ENCODE measurements at regions not wholly inside any gene's neighbourhood (a gene's known extent, or its start where the extent isn't known, plus 50 kb on each side); places are given as distances from the start of the nearest gene placed in this dataset.

DNA sequence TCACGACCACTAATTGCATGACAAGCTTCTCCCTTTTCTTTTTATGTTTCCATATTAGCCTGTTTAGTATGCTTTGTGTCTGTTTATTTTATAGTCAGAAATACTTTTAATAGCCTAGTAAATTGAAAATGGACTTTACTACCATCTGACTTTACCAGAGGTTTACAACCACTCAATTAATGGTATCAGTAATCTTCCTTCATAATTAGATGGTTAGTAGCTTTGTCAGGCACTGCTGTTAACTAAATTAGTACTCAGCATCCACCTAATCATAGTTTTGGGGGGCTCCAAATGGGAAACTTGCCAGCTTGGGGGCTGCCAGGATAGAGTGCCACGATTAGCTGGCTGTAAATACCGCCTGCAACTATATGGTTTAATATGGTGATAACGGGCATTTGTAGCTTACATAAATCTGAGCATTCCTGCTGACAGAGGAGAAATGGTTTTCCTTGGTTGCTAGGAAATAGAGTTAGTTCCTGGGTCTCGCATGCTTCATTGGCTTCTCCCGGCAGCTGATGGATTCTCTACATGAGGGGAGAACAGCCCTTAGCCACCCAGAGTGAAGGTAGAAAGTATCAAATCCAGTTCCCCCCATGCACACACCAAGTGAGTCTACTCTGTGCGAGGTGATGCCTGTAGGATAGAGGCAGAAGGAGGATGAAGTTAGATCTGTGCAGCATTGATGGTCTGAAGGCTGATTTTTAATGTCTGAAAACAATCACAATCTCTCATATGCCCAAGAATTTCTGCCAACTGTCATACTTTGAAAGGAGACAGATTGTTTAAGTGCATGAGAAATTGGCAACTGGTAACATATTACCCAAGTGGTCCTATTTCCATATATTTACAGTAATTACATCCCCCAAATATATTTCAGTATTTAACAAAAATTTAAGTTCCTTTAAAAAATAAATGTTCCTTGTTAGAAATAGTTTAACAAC, 326.6 kb upstream of the PROK2 start:
- no peaks in the 10 kb centered on the region for H3K4me1 Mint-ChIP-seq (ENCODE audit: low read depth in 2 of 2)
- no peak for ATAC-seq
- no peak for DNase-seq (ENCODE audit: low spot score)
- no peak overlapping the region for H3K27ac Mint-ChIP-seq
- H3K9me3 Mint-ChIP-seq = no peaks in the 10 kb centered on the region
- peaks cover 6 to 13% of the 10 kb centered on the region in 2 donors for H3K27me3 Mint-ChIP-seq
- H3K36me3 Mint-ChIP-seq = no peaks in the 10 kb centered on the region
- no peak overlapping the region for H3K4me3 Mint-ChIP-seq

DNA sequence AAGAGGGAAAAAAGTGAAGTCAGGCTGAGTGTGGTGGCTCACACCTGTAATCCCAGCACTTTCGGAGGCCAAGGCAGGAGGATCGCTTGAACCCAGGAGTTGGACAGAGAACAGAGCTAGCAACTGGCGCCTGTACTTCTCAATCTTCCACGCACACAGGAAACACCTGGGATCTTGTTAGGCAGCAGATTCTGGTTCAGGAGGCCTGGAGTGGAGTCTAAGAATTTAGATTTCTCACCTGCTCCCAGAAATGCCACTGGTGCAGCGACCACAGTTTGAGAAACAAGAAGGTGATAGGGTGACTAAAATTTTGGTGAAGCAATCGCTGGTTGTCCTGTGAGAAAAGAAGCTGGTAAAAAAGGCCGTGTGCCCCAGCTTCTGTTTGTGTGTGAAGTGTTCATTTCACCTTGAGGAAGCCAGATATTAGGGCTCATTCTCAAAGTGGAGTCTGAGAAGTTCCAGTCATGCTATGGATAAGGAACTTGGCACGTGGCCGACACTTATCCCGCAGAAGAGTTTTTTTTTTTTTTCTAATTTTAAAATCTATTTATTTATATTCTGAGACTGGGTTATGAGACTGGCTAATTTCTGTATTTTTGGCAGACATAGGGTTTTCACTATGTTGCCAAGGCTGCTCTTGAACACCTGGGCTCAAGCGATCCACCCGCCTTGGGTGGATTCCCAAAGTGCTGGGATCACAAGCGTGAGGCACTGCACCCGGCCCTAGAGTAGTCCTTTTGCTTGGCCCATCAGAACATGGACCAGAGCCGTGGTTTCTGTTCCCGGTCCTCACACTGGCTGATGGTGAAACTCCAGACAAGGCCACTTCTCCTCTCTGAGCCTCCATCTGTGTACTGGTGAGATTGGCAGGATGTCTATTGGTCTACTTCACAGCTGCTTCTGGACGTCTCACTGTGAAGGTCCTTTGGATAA, 324.6 kb upstream of the PROK2 start:
- no peaks in the 10 kb centered on the region for H3K9me3 Mint-ChIP-seq

GRCh38 chr3:72105306-72105705, 320.4 kb upstream of the PROK2 start:
- Mint-ChIP-seq H3K4me3 (no peak overlapping the region), H3K4me1 (ENCODE audit: low read depth in 2 of 2) (peaks cover 13 to 15% of the 10 kb centered on the region in 2 donors), H3K9me3 (no peaks in the 10 kb centered on the region), H3K27me3 (peaks cover 17 to 28% of the 10 kb centered on the region in 2 donors), H3K36me3 (no peaks in the 10 kb centered on the region), H3K27ac (no peak overlapping the region)
- no peak for DNase-seq (ENCODE audit: low spot score)
- ATAC-seq = no peak

More for the DNA sequence above, 324.6 kb upstream of the PROK2 start:
- Mint-ChIP-seq H3K4me3 (no peak overlapping the region), H3K27ac (no peak overlapping the region), H3K4me1 (ENCODE audit: low read depth in 2 of 2) (no peaks in the 10 kb centered on the region), H3K27me3 (peaks cover 9 to 13% of the 10 kb centered on the region in 2 donors), H3K36me3 (no peaks in the 10 kb centered on the region)
- DNase-seq (ENCODE audit: low spot score) (no peak), ATAC-seq (no peak)

DNA sequence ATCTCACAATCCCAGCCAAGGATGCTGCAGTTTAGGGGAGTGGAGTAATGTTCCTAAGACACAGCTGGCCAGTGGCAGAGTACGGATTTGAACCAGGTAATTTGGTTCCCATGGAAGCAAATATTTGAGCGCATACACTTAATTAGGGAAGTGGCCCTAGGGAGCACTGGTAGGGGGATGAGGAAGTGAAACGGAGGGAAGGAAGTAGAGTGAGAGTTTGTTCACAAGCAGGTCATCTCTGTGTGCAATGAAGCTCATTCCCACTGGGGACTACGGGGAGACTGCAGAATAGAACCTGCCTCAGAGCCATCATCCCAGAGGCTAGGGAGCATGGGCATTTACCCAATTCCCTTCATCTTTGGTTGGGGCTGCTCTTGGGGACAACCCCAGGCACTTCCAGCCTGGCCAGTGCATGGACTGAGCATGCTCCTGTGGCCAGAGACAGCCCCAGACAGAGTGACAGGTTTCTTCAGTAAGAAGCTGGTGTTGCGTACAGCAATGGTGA, 317.2 kb upstream of the PROK2 start:
- Mint-ChIP-seq H3K36me3 (no peaks in the 10 kb centered on the region), H3K4me3 (no peak overlapping the region), H3K4me1 (ENCODE audit: low read depth in 2 of 2) (peaks cover 15 to 22% of the 10 kb centered on the region in 2 donors), H3K27me3 (peaks cover 30 to 32% of the 10 kb centered on the region in 2 donors), H3K27ac (no peak overlapping the region), H3K9me3 (no peaks in the 10 kb centered on the region)
- ATAC-seq (no peak), DNase-seq (ENCODE audit: low spot score) (no peak)

- H3K9me3 Mint-ChIP-seq = no peaks in the 10 kb centered on the region
- H3K4me3 Mint-ChIP-seq = peak overlapping the region; percentile 83
- H3K27ac Mint-ChIP-seq = peak overlapping the region; percentile 66 to 86
- DNase-seq (ENCODE audit: low spot score) (no peak), ATAC-seq (no peak)
- H3K4me1 Mint-ChIP-seq (ENCODE audit: low read depth in 2 of 2) = peaks cover 15 to 22% of the 10 kb centered on the region in 2 donors
- no peaks in the 10 kb centered on the region for H3K36me3 Mint-ChIP-seq
- peaks cover 32 to 34% of the 10 kb centered on the region in 2 donors for H3K27me3 Mint-ChIP-seq
Observed at GRCh38 chr3:72101494-72101893, 316.5 kb upstream of the PROK2 start.

DNA sequence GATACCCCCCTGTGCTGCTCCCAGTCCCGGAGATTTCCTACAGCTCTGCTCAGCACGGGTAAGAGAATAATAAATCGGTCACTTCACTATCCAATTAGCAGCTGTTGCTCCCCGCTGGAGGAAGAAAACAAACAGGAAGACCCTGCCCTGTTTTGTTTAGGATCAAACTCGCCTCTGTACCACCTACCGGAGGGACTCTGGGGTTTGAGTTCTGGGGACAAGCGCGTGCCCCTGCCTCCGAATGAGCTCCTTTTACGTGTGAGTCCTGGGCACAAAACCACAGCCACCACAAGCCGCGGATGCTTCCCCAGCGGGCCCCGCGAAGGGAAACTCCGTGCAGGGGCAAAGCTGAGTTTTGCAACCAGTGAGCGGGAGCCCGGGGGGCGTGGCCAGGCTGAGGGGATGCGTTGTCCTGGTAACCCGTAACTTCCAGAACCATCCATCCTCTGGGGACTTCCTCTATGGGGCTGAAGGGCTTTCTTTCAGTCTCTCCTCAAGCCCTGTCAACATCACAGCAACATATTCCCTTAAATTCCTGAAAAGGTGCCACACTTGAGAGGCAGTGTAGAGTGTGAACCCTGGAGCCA, 315.7 kb upstream of the PROK2 start:
- Mint-ChIP-seq H3K4me3 (peak overlapping the region; percentile 83), H3K36me3 (no peaks in the 10 kb centered on the region), H3K27ac (peak overlapping the region; percentile 66 to 86), H3K9me3 (no peaks in the 10 kb centered on the region), H3K4me1 (ENCODE audit: low read depth in 2 of 2) (peaks cover 15 to 22% of the 10 kb centered on the region in 2 donors), H3K27me3 (peaks cover 32 to 34% of the 10 kb centered on the region in 2 donors)
- ATAC-seq (peak; percentile 88 to 93), DNase-seq (ENCODE audit: low spot score) (peak; percentile 94)

GRCh38 chr3:72100080-72100511, 315.1 kb upstream of the PROK2 start:
- H3K9me3 Mint-ChIP-seq = no peaks in the 10 kb centered on the region
- peak overlapping the region; percentile 83 for H3K4me3 Mint-ChIP-seq
- peaks cover 15 to 22% of the 10 kb centered on the region in 2 donors for H3K4me1 Mint-ChIP-seq (ENCODE audit: low read depth in 2 of 2)
- H3K27ac Mint-ChIP-seq = peak overlapping the region; percentile 66 to 86
- ATAC-seq = no peak
- no peaks in the 10 kb centered on the region for H3K36me3 Mint-ChIP-seq
- no peak for DNase-seq (ENCODE audit: low spot score)
- H3K27me3 Mint-ChIP-seq = peaks cover 32% of the 10 kb centered on the region in 2 donors

DNA sequence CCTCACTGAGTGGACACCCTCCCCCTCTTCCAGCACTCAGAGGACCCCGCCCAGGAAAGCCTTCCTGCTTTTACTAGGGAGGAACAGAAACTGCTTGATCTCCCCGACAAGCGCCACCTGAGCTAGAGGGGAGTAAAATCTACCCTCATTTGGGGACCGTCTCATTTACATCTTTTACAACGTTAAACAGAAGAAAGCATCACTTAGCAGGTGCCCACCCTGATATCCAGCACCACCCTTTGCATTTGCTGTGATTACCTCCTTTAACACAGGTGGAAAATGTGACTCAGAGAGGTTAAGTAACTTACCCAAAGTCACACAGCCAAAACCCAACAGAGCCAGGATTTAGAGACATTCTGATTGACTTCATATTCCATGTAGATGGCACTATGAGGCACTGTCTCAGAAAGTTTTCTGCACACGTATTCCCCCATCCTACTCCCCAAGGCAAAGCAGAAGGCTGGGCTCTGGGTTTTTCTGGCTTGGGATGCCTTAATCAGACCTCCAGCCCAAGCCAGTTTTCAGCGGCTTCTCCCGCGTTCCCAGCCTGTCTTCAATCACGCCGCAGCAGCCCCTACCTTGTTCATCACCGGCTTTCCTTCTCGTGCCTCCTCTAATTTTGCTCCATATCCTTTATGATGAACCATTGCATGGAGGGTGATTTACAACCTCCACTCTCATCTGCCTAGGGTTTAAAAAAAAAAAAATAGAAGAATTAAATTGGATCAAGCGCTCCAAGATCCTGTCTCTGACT, 314.6 kb upstream of the PROK2 start:
- peak overlapping the region; percentile 83 for H3K4me3 Mint-ChIP-seq

GRCh38 chr3:72097053-72097452, 312.1 kb upstream of the PROK2 start:
- Mint-ChIP-seq H3K36me3 (no peaks in the 10 kb centered on the region), H3K9me3 (no peaks in the 10 kb centered on the region)
- no peak for ATAC-seq

More for the DNA sequence above, 314.6 kb upstream of the PROK2 start:
- ATAC-seq (no peak), DNase-seq (ENCODE audit: low spot score) (no peak)
- H3K9me3 Mint-ChIP-seq = no peaks in the 10 kb centered on the region
- H3K4me1 Mint-ChIP-seq (ENCODE audit: low read depth in 2 of 2) = peaks cover 15 to 22% of the 10 kb centered on the region in 2 donors
- no peak overlapping the region for H3K27ac Mint-ChIP-seq
- peaks cover 32% of the 10 kb centered on the region in 2 donors for H3K27me3 Mint-ChIP-seq
- H3K36me3 Mint-ChIP-seq = no peaks in the 10 kb centered on the region

GRCh38 chr3:72095521-72095920, 310.6 kb upstream of the PROK2 start:
- no peak for ATAC-seq
- no peak overlapping the region for H3K27ac Mint-ChIP-seq
- H3K36me3 Mint-ChIP-seq = no peaks in the 10 kb centered on the region
- H3K9me3 Mint-ChIP-seq = no peaks in the 10 kb centered on the region
- peaks cover 19 to 33% of the 10 kb centered on the region in 2 donors for H3K27me3 Mint-ChIP-seq
- H3K4me1 Mint-ChIP-seq (ENCODE audit: low read depth in 2 of 2) = peaks cover 1 to 10% of the 10 kb centered on the region in 2 donors
- H3K4me3 Mint-ChIP-seq = no peak overlapping the region
- no peak for DNase-seq (ENCODE audit: low spot score)

More at GRCh38 chr3:72097053-72097452, 312.1 kb upstream of the PROK2 start:
- Mint-ChIP-seq H3K27me3 (peaks cover 29 to 38% of the 10 kb centered on the region in 2 donors), H3K4me3 (no peak overlapping the region), H3K4me1 (ENCODE audit: low read depth in 2 of 2) (peaks cover 14 to 22% of the 10 kb centered on the region in 2 donors), H3K27ac (no peak overlapping the region)
- no peak for DNase-seq (ENCODE audit: low spot score)

DNA sequence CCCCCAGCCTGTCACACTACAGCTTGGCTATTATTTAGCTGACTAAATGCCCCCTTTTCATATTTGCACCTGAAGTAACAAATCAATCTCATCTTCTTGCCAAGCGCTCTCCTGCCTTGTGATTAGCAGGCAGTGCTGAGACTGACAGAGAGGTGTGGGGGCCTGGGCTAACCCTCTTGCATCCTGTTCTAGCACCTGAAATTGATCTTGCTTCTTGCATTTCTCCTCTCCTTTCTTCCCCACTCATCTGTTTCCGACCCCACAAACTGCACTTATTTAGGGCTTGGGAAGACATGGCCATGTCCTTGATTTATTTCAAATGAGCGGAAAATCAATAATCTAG, 309.0 kb upstream of the PROK2 start:
- DNase-seq (ENCODE audit: low spot score) (no peak), ATAC-seq (no peak)
- Mint-ChIP-seq H3K27me3 (peaks cover 8 to 29% of the 10 kb centered on the region in 2 donors), H3K9me3 (no peaks in the 10 kb centered on the region), H3K36me3 (no peaks in the 10 kb centered on the region), H3K4me3 (no peak overlapping the region), H3K27ac (no peak overlapping the region), H3K4me1 (ENCODE audit: low read depth in 2 of 2) (no peaks in the 10 kb centered on the region)

- H3K9me3 Mint-ChIP-seq = no peaks in the 10 kb centered on the region
- DNase-seq (ENCODE audit: low spot score) (no peak), ATAC-seq (no peak)
- no peaks in the 10 kb centered on the region for H3K4me1 Mint-ChIP-seq (ENCODE audit: low read depth in 2 of 2)
- no peak overlapping the region for H3K27ac Mint-ChIP-seq
- H3K36me3 Mint-ChIP-seq = no peaks in the 10 kb centered on the region
- no peak overlapping the region for H3K4me3 Mint-ChIP-seq
- peaks cover 8 to 25% of the 10 kb centered on the region in 2 donors for H3K27me3 Mint-ChIP-seq
Observed at GRCh38 chr3:72093270-72093991, 308.5 kb upstream of the PROK2 start.
